Left lobe of liver (tissue), 2 donors: ENCODE measurements at regions not wholly inside any gene's neighbourhood (a gene's known extent, or its start where the extent isn't known, plus 50 kb on each side); places are given as distances from the start of the nearest gene placed in this dataset.
A peak's percentile ranks its signal among the peaks of the same experiment; 100 is the strongest.

ENCODE experiments used
- ATAC-seq: fragments of 200-7000 bp; cut with Tn5 transposase; one replicate; pipeline ENCODE4 v1.9.1; 2020; ENCODE audit warnings: mild to moderate bottlenecking, moderate library complexity
- DNase-seq: peaks from one replicate; pipeline ENCODE4 v3.0.0-alpha.2; 2020; ENCODE audit warnings: low spot score
- donor health status: DM: no; HTN: no; CAD: no; lungs with moderate emphysema.
- donor health status: DM: no; HTN: yes; CAD: no.

DNA sequence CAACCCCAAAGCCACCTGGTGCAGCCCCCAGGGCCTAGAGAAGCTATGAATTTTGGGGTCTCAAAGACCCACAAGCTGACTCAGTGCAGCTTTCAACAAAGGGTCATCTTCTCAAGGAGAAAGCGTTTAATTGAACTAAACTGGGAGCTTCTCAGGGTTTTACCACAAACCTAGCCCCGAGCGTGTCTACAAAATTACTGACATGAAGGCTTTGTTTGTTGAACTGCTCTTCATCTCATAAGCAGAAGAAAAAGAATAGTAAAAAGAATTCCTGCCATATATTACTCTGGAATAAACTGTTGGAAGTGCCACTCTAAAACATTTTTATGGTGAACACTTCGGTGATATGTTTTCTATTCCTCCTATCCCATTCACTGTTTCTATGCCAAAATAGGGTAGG lies 50.8 kb upstream of the INCENP start:
- ATAC-seq (no peak), DNase-seq (no peak)

DNA sequence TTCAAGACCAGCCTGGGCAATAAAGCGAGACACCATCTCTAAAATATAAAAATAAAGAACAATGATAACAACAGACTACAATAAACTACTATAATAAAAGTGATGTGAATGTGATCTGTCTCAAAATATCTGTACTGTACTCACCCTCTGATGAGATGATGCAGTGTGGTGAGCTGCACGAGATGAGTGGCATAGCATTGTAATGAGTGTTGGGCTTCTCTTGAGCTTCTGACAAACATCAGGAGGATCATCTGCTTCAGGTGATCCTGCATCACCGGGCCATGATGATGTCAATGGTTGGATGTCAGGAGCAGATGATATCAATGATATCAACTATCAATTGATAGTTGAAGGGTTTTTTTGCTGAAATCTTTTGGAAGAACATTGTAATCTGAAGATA lies 52.4 kb upstream of the INCENP start:
- no peak for ATAC-seq

DNA sequence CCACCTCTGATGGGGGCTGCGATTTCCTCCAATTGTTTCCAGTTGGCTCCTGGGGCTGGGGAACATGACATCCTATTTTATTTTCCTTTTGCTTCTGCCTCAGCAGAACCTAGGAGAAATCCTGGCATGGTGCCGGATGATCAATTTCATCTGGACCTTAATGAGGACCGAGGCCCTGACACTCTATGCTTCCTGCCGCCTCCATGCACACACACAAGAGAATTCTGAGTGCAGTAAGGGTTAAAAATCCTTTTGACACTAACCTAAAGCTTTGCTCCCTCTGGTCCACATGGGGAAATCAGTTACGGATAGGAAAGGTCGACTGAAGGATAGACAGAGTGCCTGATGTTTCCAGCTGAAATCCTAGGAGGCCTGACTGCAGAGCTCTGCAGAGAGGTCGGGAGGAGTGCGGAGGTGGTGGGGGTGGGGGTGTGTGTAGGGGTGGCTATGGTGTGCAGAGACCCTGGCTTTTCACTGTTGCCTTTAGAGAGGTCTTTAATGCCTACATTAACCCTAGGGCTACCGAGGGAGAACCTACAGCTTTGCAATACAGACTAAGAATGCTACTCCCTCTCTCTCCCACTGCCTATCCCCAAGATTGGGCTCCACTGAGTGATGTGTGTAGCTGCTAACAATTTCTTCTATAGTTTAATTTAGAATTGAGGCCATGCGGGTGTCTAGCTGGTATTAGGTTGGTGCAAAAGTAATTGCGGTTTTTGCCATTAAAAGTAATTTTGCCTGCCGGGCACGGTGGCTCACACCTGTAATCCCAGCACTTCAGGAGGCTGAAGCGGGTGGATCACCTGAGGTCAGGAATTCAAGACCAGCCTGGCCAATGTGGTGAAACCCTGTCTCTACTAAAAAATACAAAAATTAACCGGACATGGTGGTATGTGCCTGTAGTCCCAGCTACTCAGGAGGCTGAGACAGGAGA lies 53.6 kb upstream of the INCENP start:
- no peak for DNase-seq
- no peak for ATAC-seq

More for the DNA sequence above, 52.4 kb upstream of the INCENP start:
- no peak for DNase-seq

DNA sequence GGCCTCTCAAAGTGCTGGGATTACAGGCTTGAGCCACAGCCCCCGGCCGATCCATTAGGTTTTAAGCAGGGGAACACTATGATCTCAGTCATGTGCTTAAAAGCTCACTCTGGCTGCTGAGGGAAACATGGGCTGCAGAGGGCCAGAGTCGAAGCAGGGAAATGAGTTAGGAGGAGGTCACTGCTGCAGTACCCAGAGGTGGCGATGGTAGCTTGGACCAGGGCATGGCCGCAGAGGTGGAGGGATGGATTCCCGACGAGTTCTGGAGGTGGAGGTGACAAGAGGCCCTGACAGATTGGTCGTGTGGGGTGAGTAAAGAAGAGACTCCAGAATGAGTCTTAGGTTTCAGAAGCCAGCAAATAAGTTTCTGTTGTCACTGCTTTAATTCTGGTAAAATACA lies 54.4 kb upstream of the INCENP start:
- ATAC-seq (no peak), DNase-seq (no peak)

DNA sequence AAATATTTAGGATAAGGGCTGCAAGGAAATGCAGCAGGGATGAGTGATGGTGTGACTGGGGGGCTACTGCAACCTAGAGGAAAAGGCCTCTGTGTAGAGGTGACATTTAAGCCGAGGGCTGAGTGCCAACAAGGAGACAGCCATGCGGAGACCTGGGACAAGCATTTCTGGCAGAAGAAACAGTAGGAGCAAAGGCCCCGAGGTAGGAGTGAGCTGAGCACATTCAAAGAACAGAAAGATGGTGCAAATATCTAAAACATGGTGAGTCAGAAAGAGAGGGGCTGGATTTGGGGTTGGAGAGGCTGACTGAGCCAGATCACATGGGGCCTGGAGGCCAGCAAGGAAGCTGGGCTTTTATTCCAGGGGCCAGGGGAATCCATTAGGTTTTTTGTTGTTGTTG lies 55.1 kb upstream of the INCENP start:
- no peak for DNase-seq
- no peak for ATAC-seq

DNA sequence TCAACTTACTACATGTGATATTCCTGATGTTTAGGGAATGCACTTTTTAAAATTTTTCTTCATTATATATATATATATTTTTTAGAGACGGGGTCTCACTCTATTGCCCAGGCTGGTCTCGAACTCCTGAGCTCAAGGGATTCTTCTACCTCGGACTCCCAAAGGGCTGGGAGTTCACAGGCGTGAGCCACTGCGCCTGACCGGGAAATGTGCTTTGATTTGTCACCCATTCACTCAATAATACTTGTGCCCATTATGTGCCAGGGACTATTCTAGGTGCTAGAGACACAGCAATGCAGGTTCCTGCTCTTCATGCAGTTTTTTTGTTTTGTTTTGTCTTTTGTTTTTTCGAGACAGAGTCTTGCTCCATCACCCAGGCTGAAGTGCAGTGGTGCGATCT lies 56.1 kb upstream of the INCENP start:
- no peak for DNase-seq
- no peak for ATAC-seq

DNA sequence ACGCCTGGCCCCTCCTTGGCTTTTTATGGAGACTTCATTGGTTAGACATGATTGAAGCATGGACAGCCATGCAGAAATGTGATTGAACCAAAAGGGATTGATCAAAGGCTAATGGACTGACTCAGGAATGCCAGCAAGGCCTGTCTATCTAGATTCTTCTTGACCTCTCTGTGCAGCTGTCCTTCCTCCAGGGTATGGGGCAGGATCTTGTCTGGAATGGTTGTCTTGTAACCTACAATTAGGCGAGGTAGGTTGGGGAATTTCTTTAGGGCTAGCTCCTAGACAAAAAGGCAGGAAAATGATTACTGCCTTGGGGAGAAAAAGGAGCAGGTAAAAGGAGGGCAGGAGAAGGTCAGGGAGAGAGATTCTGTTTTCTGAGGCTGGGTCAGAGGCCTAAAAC lies 59.6 kb upstream of the INCENP start:
- ATAC-seq (no peak), DNase-seq (no peak)

DNA sequence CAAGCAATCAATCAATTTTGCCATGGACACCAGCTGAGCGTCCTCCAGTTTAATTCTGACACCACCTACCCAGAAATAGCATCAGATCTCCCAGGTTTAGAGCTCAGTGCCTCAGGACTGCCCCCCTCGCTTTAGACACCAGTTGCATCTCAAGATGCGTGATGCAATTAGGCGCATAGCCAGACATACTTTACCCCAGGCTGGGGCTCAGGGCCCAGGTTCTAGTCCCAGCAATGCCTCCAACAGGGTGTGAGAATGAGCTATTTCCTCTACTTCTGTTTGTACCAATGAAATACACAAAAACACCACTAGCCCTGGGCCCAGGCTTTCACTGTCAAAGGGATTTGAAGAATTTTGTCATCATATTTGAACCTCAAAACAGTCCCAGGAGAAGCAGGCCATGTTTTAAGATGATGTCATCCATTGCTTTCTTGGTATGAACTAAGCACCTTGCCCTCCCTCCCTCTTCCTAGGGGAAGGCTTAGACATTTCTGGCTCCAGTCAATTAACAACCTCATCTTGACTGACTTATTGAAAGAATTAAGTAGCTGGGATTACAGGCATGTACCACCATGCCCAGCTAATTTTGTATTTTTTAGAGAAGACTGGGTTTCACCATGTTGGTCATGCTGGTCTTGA lies 61.5 kb upstream of the INCENP start:
- ATAC-seq = no peak

DNA sequence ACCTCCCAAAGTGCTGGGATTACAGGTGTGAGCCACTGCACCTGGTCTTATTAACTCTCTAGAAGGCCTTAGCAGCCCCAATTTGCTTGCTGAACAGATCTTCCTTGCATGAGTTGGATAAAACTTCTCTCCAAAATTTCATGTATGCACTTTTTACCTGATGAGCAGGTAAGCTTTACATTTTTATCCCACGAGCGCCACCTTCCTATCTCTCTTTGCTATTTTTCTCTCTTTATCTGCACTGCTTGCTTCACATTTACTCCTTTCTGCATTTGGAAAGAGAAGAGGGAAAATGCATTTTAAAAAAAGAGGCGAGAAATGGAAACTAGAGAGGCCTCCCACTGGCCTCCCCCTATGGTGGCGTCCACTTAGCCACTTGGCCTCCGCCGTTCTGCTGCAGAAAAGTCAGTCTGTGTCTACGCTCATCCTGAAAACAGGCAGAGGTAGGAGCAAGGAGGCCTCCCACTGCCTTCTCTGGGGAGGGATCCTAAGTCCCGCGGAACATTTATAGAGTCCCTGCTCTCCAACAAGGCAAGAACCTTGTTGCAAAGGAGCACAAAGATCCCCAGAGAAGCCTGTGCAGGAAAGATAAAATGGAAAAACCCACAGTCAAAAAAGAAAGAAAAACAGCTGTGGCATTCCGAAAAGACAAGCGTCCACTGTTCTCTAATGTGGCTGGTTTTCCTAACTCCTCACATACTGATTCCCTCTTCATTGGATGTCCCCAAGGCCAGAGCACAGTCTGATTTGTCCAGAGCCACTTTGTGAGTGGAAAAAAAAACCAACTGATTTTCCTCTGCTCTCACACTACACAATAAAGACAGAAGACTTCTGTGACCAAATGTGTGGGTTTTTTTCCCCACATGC lies 62.2 kb upstream of the INCENP start:
- no peak for ATAC-seq
- no peak for DNase-seq

More for the DNA sequence above, 61.5 kb upstream of the INCENP start:
- DNase-seq = no peak

DNA sequence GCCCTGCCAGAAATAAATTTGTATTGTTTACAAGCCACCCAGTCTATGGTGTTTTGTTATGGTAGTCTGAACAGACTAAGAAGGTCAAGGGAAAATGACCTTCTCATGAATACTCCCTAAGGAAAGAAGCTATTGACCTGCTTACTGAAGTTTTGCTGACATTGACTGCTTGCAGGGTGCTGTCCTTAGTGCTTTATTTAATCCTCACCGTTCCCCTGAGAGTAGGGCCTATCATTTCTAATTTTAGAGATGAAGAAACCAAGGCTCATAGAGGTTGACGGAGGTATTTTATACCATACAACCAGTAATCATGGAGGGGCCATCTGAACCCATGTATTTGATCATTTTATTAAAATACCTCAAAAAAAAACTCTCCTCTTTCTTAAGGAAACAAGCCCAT lies 66.7 kb upstream of the INCENP start:
- ATAC-seq (no peak), DNase-seq (no peak)

DNA sequence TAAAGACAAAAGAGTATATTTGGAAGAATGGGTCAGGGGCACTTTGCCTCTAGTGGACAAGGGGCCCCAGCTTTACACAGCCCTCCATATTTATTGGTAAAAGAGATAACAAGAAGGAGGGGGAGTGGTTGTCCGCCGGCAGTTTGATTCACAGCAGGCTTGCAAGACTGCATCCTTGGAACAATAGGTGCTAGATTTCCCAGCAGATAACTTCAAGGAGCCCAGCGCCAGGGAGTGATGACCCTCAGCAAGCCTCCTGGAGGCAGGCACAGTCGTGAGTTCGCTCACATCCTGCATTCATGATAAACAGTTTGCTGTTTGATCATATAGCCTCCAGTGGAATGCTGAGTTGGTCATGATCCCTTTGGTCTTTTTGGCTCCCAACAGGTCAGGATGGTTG lies 67.8 kb upstream of the INCENP start:
- ATAC-seq (no peak), DNase-seq (no peak)

DNA sequence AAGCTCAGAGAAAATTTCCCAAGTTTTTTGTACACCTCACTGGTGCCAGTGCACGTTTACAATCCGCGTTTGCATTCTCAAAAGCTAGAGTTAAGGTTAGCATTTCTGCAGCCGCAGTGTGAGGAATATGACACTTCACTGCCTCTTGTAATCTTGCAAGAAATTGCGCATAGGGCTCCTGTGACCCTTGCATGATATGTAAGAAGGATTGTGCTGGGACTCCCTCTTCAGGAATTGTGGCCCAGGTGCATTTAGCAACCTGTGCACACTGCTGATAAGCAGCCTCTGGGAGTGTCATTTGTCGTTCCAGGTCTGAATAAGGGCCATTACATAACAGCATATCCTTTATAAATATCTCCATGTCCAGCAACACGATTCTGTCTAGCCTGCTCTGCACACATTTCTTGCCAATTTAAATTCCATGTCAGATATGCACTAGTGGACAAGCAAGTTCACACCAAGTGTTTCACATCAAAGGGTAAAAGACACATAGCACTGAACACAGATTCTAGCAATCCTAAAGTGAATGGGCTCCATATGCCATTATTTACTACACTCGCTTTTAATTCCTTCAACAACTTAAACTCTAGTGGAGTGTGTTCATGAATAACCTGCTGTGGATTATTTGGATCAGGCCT lies 69.2 kb upstream of the INCENP start:
- ATAC-seq = peak; percentile 67
- no peak for DNase-seq

DNA sequence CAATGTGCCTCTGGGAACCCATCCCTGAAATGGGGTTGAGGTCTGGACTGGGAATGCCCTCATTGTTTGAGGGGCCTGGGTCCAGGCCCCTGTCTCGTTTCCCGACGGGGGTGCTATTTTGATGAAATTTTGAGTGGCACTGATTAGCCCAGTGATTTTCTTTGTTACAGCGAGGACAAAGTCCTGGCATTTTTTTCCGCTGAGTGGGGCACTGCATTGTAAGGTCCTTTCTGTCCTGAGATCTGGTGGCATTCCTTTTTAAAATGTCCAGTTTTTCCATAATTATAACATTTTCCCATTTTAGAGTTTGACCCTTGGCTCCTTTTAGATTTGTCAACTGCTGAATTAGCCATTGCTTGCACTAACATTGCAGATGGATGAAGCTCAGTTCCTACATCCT lies 69.7 kb upstream of the INCENP start:
- no peak for ATAC-seq

DNA sequence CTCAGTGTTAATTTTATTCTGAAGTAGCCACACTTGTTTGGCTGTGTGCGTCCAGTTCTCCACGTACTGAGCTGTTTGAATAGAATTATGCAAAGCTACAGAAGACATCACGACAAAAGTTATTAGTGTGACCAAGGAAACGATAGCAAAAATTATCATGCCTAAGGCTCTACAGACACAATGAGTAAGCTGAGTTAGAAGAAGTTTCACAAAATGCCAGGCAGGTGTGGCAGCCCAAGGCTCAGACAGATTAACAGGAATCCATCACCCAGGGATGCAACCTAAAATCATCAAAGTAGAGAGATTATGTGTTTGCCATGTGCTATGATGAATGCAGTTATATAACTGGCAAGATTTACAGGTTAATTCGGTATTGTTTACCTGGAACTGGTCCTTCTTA lies 73.1 kb upstream of the INCENP start:
- DNase-seq (no peak), ATAC-seq (no peak)

More for the DNA sequence above, 69.7 kb upstream of the INCENP start:
- no peak for DNase-seq

DNA sequence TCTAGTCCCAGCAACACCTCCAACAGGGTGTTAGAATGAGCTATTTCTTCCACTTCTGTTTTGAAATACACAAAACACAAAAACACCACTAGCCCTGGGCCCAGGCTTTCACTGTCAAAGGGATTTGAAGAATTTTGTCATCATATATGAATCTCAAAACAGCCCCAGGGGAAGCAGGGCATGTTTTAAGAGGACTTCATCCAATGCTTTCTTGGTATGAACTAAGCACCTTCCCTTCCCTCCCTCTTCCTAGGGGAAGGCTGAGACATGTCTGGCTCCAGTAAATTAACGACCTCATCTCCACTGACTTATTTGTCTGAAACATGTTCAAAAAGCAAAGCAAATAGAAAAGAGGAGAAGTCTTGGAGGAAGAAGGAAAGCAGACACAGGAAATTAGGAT lies 75.7 kb upstream of the INCENP start:
- no peak for ATAC-seq
- no peak for DNase-seq

DNA sequence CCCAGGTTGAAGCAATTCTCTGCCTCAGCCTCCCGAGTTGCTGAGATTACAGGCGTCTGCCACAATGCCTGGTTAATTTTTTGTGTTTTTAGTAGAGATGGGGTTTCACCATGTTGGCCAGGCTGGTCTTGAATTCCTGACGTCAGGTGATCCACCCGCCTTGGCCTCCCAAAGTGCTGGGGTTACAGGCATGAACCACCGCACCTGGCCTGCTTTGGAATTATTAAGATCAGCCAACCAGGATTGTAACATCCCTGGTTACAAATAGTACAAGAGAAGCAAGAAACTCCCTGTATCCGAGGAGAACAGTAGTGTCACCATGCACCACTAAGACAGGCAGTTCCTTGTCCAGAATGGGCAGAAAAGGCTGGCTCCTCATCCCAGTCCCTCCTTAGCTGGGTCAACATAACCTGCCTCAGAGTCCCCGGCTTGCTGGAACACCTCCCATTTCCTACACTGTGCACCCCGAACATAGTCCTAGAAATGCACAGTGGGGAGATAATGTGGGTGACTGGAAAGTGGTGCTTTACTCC lies 77.2 kb upstream of the INCENP start:
- DNase-seq = no peak
- no peak for ATAC-seq

DNA sequence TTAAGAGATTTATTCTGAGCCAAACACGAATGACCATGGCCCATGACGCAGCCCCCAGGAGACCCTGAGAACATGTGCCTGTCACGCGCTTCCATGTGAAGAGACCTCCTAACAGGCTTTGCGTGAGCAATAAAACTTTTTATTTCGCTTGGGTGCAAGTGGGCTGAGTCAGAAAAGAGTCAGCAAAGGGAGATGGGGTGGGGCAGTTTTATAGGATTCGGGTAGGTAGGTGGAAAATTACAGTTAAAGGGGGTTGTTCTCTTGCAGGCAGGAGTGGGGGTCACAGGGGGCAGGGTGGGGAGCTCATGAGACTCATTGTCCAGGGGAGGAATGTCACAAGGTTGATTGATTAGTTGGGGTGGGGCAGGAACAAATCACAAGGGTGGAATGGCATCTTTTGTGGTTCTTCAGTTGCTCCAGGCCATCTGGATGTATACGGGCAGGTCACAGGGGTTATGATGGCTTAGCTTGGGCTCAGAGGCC lies 77.2 kb upstream of the FTH1 start:
- ATAC-seq (no peak), DNase-seq (no peak)

DNA sequence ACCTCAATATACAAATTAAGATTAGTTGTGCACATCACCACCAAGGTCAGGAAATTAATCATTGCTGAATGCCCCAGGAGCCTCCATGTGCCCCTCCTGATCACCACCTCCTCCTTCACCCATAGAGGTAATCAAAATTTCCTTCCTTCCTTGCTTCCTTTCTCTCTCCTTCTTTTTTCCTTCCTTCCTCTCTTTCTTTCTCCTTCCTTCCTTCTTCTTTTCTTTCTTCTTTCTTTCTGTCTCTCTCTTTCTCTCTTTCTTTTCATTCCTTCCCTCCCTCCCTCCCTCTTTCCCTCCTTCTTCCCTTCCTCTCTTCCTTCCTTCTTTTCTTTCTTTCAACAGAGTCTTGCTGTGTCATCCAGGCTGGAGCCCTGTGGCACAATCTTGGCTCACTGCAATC lies 67.9 kb upstream of the FTH1 start:
- ATAC-seq (no peak), DNase-seq (no peak)

DNA sequence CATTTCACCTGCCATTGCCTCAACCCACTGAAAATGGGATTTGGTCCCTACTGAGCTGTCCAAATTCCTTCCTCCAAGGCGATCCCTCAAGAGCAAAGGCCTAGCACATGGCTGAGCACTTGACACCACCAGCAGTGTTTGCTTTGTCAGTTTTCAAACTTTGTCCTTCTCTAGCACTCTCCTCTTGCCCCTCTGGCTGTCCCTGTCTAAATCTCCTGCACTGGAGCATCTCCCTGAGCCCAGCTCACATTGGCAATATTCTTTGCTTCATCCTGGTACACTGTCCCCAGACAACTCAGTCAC lies 66.6 kb upstream of the FTH1 start:
- ATAC-seq (no peak), DNase-seq (no peak)

DNA sequence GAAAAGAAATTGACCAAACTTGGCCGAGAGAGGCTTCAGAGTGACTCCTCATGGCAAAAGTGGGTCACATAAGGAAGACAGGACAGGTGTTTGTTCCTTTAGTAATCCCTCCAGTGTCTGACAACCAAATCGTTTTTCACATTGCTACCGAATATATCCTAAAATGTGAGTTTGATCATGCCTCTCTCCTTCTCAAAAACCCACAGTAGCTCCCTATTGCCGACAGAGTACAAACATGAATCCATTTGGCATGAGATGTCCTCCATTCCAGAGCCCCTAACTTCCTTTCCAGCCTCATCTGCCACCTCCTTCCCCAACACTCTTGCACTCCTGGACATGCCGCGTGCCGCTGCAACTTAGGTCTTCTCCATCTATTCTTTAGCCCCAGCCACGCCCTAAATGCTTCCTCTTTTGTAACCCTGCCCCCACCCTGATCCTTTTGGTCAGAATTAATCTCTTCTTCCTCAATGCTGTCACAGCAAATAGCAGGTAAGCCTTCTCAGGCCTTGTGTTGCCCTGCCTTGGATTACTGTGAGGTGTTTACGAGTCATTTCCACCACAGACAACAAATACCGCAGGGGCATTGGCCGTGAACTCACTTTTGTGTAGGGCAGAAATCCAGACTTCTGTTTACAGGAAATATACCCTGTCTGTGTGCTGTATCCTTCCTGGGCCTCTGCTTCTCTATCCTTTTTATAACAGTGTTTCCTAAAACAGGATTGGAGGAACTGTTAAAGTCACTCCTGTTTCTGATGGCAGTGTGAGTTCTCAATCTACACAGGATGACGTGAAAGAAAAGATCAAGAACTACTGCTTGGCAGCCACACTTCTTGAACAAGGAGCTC lies 66.0 kb upstream of the FTH1 start:
- DNase-seq = no peak
- ATAC-seq = no peak
